ENCODE measurements at regions not wholly inside any gene's neighbourhood (a gene's known extent, or its start where the extent isn't known, plus 50 kb on each side); places are given as distances from the start of the nearest gene placed in this dataset.

GRCh38 chr14:83827383-83827782 lies 1702.6 kb upstream of the FLRT2 start:
- TF ChIP-seq EZH2phosphoT487 (IDR thresholded peaks at IDR 0.05; ENCODE audit: insufficient read depth, low read depth): no peak
- TF ChIP-seq EZH2 (IDR thresholded peaks at IDR 0.05; ENCODE audit: insufficient read depth, poor library complexity, severe bottlenecking): no peak
